LNCaP clone FGC (cell line): ENCODE measurements at regions not wholly inside any gene's neighbourhood (a gene's known extent, or its start where the extent isn't known, plus 50 kb on each side); places are given as distances from the start of the nearest gene placed in this dataset.

Source experiments
- DNase-seq: peaks from one replicate; pipeline ENCODE4 v3.0.0-alpha.2; 2011; ENCODE audit warnings: low read depth
- H3K4me3 ChIP-seq: 2 replicates; pipeline ENCODE4 v1.5.1; 2011; ENCODE audit warnings: mild to moderate bottlenecking, low read depth, low read length, control low read depth
- CTCF ChIP-seq: IDR thresholded peaks from 2 replicates; pipeline ENCODE4 v1.5.1; 2012; ENCODE audit warnings: mild to moderate bottlenecking; ENCODE audit not compliant: control insufficient read depth, insufficient read depth; ENCODE audit errors: extremely low read depth

- H3K4me3 ChIP-seq: no peak overlapping the region
- no peak for TF ChIP-seq CTCF
- no peak for DNase-seq
These were observed 370.2 kb upstream of the MYT1L start for GRCh38 chr2:2701176-2701781.

GRCh38 chr2:2699121-2699505 lies 368.0 kb upstream of the MYT1L start:
- DNase-seq: no peak
- no peak for TF ChIP-seq CTCF
- H3K4me3 ChIP-seq: no peak overlapping the region

- DNase-seq: peak; percentile 40
- no peak overlapping the region for H3K4me3 ChIP-seq
- peak; percentile 46 for TF ChIP-seq CTCF
These were observed 367.4 kb upstream of the MYT1L start for GRCh38 chr2:2698182-2699120.

GRCh38 chr2:2696733-2697455 lies 365.8 kb upstream of the MYT1L start:
- TF ChIP-seq CTCF: no peak
- DNase-seq: no peak
- H3K4me3 ChIP-seq: no peak overlapping the region

- no peak for TF ChIP-seq CTCF
- DNase-seq: no peak
- no peak overlapping the region for H3K4me3 ChIP-seq
These were observed 365.2 kb upstream of the MYT1L start for GRCh38 chr2:2696325-2696724.

- no peak overlapping the region for H3K4me3 ChIP-seq
- no peak for TF ChIP-seq CTCF
- no peak for DNase-seq
These were observed 363.7 kb upstream of the MYT1L start for GRCh38 chr2:2694746-2695145.
